Esophagus (tissue), 2 donors: ENCODE measurements at regions not wholly inside any gene's neighbourhood (a gene's known extent, or its start where the extent isn't known, plus 50 kb on each side); places are given as distances from the start of the nearest gene placed in this dataset.

Experiments
- H3K27ac ChIP-seq, 2 donors: one replicate each; pipeline ENCODE4 v1.5.1; 2013; ENCODE audit warnings: low read depth in 2 of 2, mild to moderate bottlenecking in 2 of 2, inconsistent platforms in 1 of 2, low read length in 1 of 2, moderate library complexity in 1 of 2
- H3K27me3 ChIP-seq, 2 donors: one replicate each; pipeline ENCODE4 v1.6.1; 2013; ENCODE audit warnings: low read length in 2 of 2, control low read depth in 1 of 2, mild to moderate bottlenecking in 1 of 2; ENCODE audit not compliant: insufficient read depth in 2 of 2, control insufficient read depth in 1 of 2
- H3K36me3 ChIP-seq, 2 donors: one replicate each; pipeline ENCODE4 v1.6.1; 2013; ENCODE audit warnings: low read length in 1 of 2; ENCODE audit not compliant: control insufficient read depth in 2 of 2, insufficient read depth in 2 of 2
- H3K4me1 ChIP-seq, 2 donors: one replicate each; pipeline ENCODE4 v1.6.1; 2013; ENCODE audit warnings: low read length in 1 of 2; ENCODE audit not compliant: control insufficient read depth in 2 of 2, insufficient read depth in 2 of 2
- H3K4me3 ChIP-seq, 2 donors: one replicate each; pipeline ENCODE4 v1.5.1; 2013; ENCODE audit warnings: low read length in 2 of 2, mild to moderate bottlenecking in 2 of 2, low read depth in 1 of 2, moderate library complexity in 1 of 2
- H3K9me3 ChIP-seq, 2 donors: one replicate each; pipeline ENCODE4 v1.6.1; 2013; ENCODE audit warnings: mild to moderate bottlenecking in 2 of 2, low read depth in 1 of 2, low read length in 1 of 2, moderate library complexity in 1 of 2; ENCODE audit not compliant: control insufficient read depth in 2 of 2, insufficient read depth in 1 of 2
- WGBS, 2 donors: extraction: QIAGEN DNeasy Blood & Tissue Kit; methylation state at CpG; one replicate each; pipeline ENCODE4 v1.1.7; 2013; 5-methylcytosine and 5-hydroxymethylcytosine counted together
- donor health status: healthy with polysubstance abuse.
- donor health status: Bipolar disorder and iron deficiency.

- WGBS, 2 donors = 88 to 89% methylated on average over 13 of the region's 13 CpGs
- H3K27me3 ChIP-seq = no peaks in the 10 kb centered on the region
Observed at GRCh38 chr12:131613678-131614077, 97.2 kb upstream of the SFSWAP start.

GRCh38 chr12:131615326-131616042, 95.4 kb upstream of the SFSWAP start:
- 60 to 61% methylated on average over 6 of the region's 6 CpGs for WGBS, 2 donors
- H3K36me3 ChIP-seq = no peaks in the 10 kb centered on the region
- no peaks in the 10 kb centered on the region for H3K9me3 ChIP-seq
- no peaks in the 10 kb centered on the region for H3K27me3 ChIP-seq
- H3K4me1 ChIP-seq = no peaks in the 10 kb centered on the region
- no peak overlapping the region for H3K4me3 ChIP-seq
- H3K27ac ChIP-seq = no peak overlapping the region

More at GRCh38 chr12:131613678-131614077, 97.2 kb upstream of the SFSWAP start:
- H3K4me3 ChIP-seq = no peak overlapping the region
- H3K9me3 ChIP-seq = no peaks in the 10 kb centered on the region
- no peaks in the 10 kb centered on the region for H3K36me3 ChIP-seq
- H3K4me1 ChIP-seq = no peaks in the 10 kb centered on the region
- H3K27ac ChIP-seq = no peak overlapping the region

- no peaks in the 10 kb centered on the region for H3K36me3 ChIP-seq
- no peaks in the 10 kb centered on the region for H3K27me3 ChIP-seq
- WGBS, 2 donors = 45 to 53% methylated on average over 19 of the region's 19 CpGs
- no peak overlapping the region for H3K27ac ChIP-seq
- no peaks in the 10 kb centered on the region for H3K4me1 ChIP-seq
- H3K4me3 ChIP-seq = no peak overlapping the region
- H3K9me3 ChIP-seq = no peaks in the 10 kb centered on the region
Observed at GRCh38 chr12:131616043-131616700, 94.7 kb upstream of the SFSWAP start.

- no peaks in the 10 kb centered on the region for H3K36me3 ChIP-seq
- no peak overlapping the region for H3K27ac ChIP-seq
- no peak overlapping the region for H3K4me3 ChIP-seq
- no peaks in the 10 kb centered on the region for H3K9me3 ChIP-seq
- WGBS, 2 donors = 75 to 81% methylated on average over 11 of the region's 11 CpGs
- H3K4me1 ChIP-seq = no peaks in the 10 kb centered on the region
- no peaks in the 10 kb centered on the region for H3K27me3 ChIP-seq
Observed at GRCh38 chr12:131616738-131617137, 94.2 kb upstream of the SFSWAP start.

GRCh38 chr12:131617179-131617578, 93.7 kb upstream of the SFSWAP start:
- no peaks in the 10 kb centered on the region for H3K27me3 ChIP-seq
- H3K36me3 ChIP-seq = no peaks in the 10 kb centered on the region
- H3K4me3 ChIP-seq = no peak overlapping the region
- no peaks in the 10 kb centered on the region for H3K4me1 ChIP-seq
- no peak overlapping the region for H3K27ac ChIP-seq
- no peaks in the 10 kb centered on the region for H3K9me3 ChIP-seq
- 91 to 92% methylated on average over 15 of the region's 15 CpGs for WGBS, 2 donors

- H3K27me3 ChIP-seq = no peaks in the 10 kb centered on the region
- H3K4me3 ChIP-seq = no peak overlapping the region
- WGBS, 2 donors = 70 to 73% methylated on average over 23 of the region's 23 CpGs
- no peaks in the 10 kb centered on the region for H3K4me1 ChIP-seq
- no peak overlapping the region for H3K27ac ChIP-seq
- H3K36me3 ChIP-seq = no peaks in the 10 kb centered on the region
- no peaks in the 10 kb centered on the region for H3K9me3 ChIP-seq
Observed at GRCh38 chr12:131617596-131618302, 93.1 kb upstream of the SFSWAP start.

GRCh38 chr12:131618303-131618658, 92.6 kb upstream of the SFSWAP start:
- no peaks in the 10 kb centered on the region for H3K9me3 ChIP-seq
- H3K4me1 ChIP-seq = no peaks in the 10 kb centered on the region
- no peaks in the 10 kb centered on the region for H3K27me3 ChIP-seq
- no peak overlapping the region for H3K27ac ChIP-seq
- no peaks in the 10 kb centered on the region for H3K36me3 ChIP-seq
- H3K4me3 ChIP-seq = no peak overlapping the region
- 21 to 23% methylated on average over 14 of the region's 14 CpGs for WGBS, 2 donors

- WGBS, 2 donors = 57 to 59% methylated on average over 6 of the region's 6 CpGs
- no peaks in the 10 kb centered on the region for H3K4me1 ChIP-seq
Observed at GRCh38 chr12:131618701-131619100, 92.2 kb upstream of the SFSWAP start.

GRCh38 chr12:131619106-131619642, 91.7 kb upstream of the SFSWAP start:
- H3K4me1 ChIP-seq = no peaks in the 10 kb centered on the region
- no peaks in the 10 kb centered on the region for H3K9me3 ChIP-seq
- H3K36me3 ChIP-seq = no peaks in the 10 kb centered on the region
- WGBS, 2 donors = 53 to 54% methylated on average over 12 of the region's 12 CpGs
- H3K27me3 ChIP-seq = no peaks in the 10 kb centered on the region
- no peak overlapping the region for H3K27ac ChIP-seq
- no peak overlapping the region for H3K4me3 ChIP-seq

More at GRCh38 chr12:131618701-131619100, 92.2 kb upstream of the SFSWAP start:
- H3K9me3 ChIP-seq = no peaks in the 10 kb centered on the region
- H3K36me3 ChIP-seq = no peaks in the 10 kb centered on the region
- H3K27me3 ChIP-seq = no peaks in the 10 kb centered on the region
- H3K4me3 ChIP-seq = no peak overlapping the region
- H3K27ac ChIP-seq = no peak overlapping the region
